ENCODE measurements at regions not wholly inside any gene's neighbourhood (a gene's known extent, or its start where the extent isn't known, plus 50 kb on each side); places are given as distances from the start of the nearest gene placed in this dataset.
A peak's percentile ranks its signal among the peaks of the same experiment; 100 is the strongest.

DNA sequence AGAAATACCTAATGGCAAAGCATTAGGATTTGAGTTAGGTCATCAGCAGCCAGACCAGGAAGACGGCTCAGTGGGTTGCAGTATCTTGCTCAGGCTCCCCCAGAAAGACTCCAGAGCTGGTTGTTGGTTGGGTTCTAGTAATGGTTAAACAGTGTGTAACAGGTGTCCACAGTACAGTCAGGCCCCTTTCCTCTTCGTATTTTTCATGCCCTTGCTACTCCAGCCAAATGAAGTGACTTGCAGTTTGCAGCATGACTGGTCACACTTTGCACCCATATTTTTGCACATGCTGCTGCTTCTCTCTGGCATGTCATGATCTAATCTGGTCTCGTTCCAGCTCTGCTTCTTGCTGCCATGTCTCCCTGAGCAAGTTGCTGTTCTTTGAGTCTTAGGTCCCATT is 60.6 kb upstream of the TRPC7 start:
- peak in 1 of 3 donors; percentile 23 for DNase-seq (ENCODE audit: low read depth in 2 of 3, low spot score in 2 of 3)

DNA sequence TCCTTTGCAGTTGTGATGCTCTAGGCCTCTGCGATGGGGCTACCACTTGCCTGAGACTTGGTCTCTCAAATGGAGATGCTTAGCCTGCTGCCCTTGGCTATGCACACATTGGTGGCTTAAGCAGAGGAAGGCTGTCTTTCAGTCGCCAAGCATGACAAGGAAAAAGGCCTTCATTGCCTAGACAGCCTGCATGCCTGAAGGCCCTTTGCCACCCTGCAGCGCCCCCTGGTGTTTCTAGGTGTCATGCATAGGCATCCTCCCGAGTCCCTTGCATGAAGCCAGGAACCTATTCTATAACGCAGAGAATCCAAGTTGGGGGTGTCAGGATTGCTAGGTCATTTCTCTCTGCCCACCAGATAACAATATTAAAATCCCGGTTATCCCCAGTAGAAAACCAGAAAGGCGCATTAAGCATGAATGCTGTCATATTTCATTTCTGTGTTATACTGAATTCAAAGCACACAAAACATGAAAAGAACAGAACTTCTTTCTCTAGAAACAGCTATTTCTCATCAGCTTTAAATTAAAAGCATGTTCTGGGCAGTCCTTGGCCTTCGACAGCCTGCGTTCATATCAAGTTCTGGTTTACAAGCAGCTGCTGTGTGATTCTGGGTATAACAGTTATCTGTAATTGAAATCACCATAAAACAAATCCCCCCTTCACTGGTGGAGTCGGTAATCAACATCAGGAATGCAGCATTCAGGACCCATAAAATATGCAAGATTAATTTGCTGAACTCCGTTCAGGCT is 59.7 kb upstream of the TRPC7 start:
- DNase-seq (ENCODE audit: low read depth in 2 of 3, low spot score in 2 of 3) = peak in 2 of 3 donors; percentile 32 to 78

DNA sequence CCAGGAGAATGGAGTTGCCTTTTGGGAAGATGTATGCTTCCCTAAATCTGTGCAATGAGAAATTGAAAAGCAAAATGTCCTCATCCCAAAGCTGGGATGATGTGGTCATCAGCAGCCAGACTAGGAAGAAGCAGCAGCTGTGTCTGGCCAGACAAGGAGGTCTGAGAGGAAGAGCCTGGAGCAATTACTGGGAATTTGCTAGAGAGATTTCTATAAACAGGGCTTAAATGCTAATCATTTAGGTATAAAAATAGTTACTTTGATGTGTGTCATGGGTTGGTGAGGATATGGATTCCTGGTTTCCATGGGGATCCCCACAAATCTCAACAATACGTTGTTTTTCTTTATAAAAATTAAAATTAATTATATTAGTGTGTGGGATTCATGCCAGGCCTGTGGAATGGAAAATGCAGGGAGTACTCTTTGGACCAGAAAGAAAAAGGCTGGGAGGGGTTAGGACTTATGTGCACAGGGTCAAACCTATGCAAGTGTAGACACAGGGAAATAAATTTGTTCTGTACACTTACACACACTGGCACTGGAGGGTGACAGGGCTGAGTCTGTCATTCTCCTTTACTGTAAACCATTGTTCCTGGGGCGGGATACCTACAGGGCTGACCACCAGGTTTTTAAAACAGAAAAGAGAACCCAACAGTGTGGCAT is 58.7 kb upstream of the TRPC7 start:
- no peak for DNase-seq (ENCODE audit: low read depth in 2 of 3, low spot score in 2 of 3)

DNA sequence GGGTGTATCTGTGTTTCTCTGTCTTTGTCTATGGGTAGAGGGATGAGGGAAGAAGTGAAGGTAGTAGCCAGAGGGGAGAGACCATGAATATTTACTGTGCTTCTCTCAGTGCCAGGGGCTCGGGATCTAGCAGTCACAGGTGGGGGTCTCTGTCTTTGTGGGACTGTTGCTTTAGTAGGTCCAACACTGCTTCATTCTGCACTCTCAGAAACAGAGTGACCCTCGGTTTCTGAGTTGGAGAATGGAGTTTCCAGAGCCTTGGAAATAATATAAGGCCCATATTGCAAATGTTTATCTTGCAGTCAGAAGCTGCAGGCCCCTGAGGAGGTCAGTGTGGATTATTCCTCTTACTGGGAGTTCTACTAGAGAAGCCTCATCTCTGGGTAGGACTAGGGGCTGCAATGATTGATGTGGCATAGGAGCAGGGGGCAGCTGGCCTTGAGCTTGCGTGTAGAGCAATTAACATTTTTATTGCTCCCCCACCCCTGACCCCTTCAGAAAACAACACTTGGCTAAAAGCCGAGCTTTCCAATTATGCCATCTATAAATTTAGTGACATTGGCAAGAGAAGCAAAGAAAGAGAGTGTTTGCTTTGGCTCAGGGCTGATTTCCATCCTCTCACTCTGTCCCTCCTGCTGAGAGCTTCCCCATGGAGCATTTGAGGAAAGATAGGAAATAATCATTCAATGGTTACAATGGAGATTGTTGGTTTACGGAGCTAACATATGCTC is 55.0 kb upstream of the TRPC7 start:
- DNase-seq (ENCODE audit: low read depth in 2 of 3, low spot score in 2 of 3) = no peak

DNA sequence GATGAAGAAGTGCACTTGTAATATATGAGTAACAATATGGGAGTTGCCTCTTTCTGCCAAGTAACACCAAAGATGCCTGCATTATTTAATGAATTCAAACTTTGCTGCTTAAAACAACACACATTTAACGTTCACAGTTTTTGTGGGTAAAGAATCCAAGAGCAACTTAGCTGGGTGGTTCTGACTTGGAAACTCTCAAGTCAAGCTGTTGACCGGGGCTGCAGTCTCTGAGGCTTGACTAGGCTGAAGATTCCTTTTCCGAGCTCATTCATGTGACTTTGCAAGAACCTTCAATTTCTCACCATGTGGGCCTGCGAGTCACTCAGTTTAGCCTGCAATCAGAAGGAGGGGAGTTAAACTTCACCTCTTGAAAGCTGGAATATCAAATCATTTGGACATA is 53.0 kb upstream of the TRPC7 start:
- no peak for DNase-seq (ENCODE audit: low read depth in 2 of 3, low spot score in 2 of 3)

All from hematopoietic multipotent progenitor cell (in vitro differentiated cells).